KMS-11 (cell line): ENCODE measurements at regions not wholly inside any gene's neighbourhood (a gene's known extent, or its start where the extent isn't known, plus 50 kb on each side); places are given as distances from the start of the nearest gene placed in this dataset.

Source experiments
- H2AFZ ChIP-seq: fragments of 200-600 bp; sonication (generic); 2 replicates; pipeline ENCODE4 v1.6.1; 2016; ENCODE audit warnings: antibody characterized with exemption, mixed run types, low read depth
- H3K27ac ChIP-seq: fragments of 200-600 bp; sonication (generic); 2 replicates; pipeline ENCODE4 v1.6.1; 2016; ENCODE audit warnings: mild to moderate bottlenecking, mixed run types
- H3K27me3 ChIP-seq: fragments of 200-600 bp; sonication (generic); 2 replicates; pipeline ENCODE4 v1.6.1; 2017; ENCODE audit warnings: mild to moderate bottlenecking, low read depth, mixed run types, moderate library complexity; ENCODE audit not compliant: insufficient read depth
- H3K36me3 ChIP-seq: fragments of 200-600 bp; sonication (generic); 2 replicates; pipeline ENCODE4 v1.6.1; 2017; ENCODE audit warnings: mild to moderate bottlenecking, mixed run types; ENCODE audit not compliant: insufficient read depth
- H3K4me1 ChIP-seq: fragments of 200-600 bp; sonication (generic); 2 replicates; pipeline ENCODE4 v1.6.1; 2016; ENCODE audit warnings: mild to moderate bottlenecking, low read depth, mixed run types; ENCODE audit not compliant: poor library complexity, severe bottlenecking
- H3K4me2 ChIP-seq: fragments of 200-600 bp; sonication (generic); 2 replicates; pipeline ENCODE4 v1.7.0; 2016; ENCODE audit warnings: mild to moderate bottlenecking, mixed run types
- H3K4me3 ChIP-seq: fragments of 200-600 bp; sonication (generic); IDR thresholded peaks from 2 replicates; pipeline ENCODE4 v1.6.1; 2017; ENCODE audit warnings: low read depth, low read length, mixed read lengths; ENCODE audit not compliant: insufficient read depth
- H3K79me2 ChIP-seq: fragments of 200-600 bp; sonication (generic); 2 replicates; pipeline ENCODE4 v1.6.1; 2016; ENCODE audit warnings: low read depth, mixed run types; ENCODE audit not compliant: insufficient read depth
- H3K9ac ChIP-seq: fragments of 200-600 bp; sonication (generic); 2 replicates; pipeline ENCODE4 v1.6.1; 2016; ENCODE audit warnings: mild to moderate bottlenecking, mixed run types
- H4K20me1 ChIP-seq: fragments of 200-600 bp; sonication (generic); 2 replicates; pipeline ENCODE4 v1.6.1; 2016; ENCODE audit warnings: mild to moderate bottlenecking, mixed run types; ENCODE audit not compliant: insufficient read depth
- CTCF ChIP-seq: fragments of 200-600 bp; sonication (generic); conservative IDR thresholded peaks from 2 replicates; pipeline ENCODE4 v1.6.1; 2017; ENCODE audit warnings: low read depth, mild to moderate bottlenecking, antibody characterized with exemption, low read length, moderate library complexity, mixed read lengths

- Histone ChIP-seq H3K27ac (no peak overlapping the region), H3K9ac (no peak overlapping the region), H3K27me3 (no peaks in the 10 kb centered on the region), H3K36me3 (no peaks in the 10 kb centered on the region), H2AFZ (no peak overlapping the region), H3K4me3 (no peak overlapping the region), H3K4me2 (no peak overlapping the region), H4K20me1 (no peaks in the 10 kb centered on the region), H3K4me1 (no peaks in the 10 kb centered on the region), H3K79me2 (no peaks in the 10 kb centered on the region)
- no peak for TF ChIP-seq CTCF
Observed at GRCh38 chr4:81737865-81738559, 266.3 kb upstream of the RASGEF1B start.

- Histone ChIP-seq H3K79me2 (no peaks in the 10 kb centered on the region), H2AFZ (no peak overlapping the region), H3K4me3 (no peak overlapping the region), H4K20me1 (no peaks in the 10 kb centered on the region), H3K27me3 (no peaks in the 10 kb centered on the region), H3K36me3 (no peaks in the 10 kb centered on the region), H3K4me1 (no peaks in the 10 kb centered on the region), H3K27ac (no peak overlapping the region), H3K4me2 (no peak overlapping the region), H3K9ac (no peak overlapping the region)
- no peak for TF ChIP-seq CTCF
Observed at GRCh38 chr4:81736324-81736723, 264.6 kb upstream of the RASGEF1B start.

DNA sequence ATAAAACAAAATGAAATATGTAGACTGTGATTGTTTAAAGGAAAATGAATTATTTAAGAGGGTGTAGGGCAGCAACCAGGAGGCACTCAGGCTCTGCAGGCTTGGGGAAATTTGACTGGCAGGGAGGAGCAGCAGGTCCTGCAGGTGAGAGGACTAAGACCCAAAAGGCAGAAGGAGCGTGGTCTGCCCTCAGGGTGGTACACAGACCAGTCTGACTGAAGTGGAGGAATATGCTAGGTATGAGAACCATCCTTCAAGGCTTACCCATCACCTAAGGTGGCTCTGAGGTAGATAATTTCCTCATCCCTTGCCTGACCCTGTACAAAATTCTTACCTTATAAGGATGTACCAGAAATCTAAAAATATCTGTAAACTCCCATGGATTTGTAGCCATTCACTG lies 261.3 kb upstream of the RASGEF1B start:
- Histone ChIP-seq H3K79me2 (no peaks in the 10 kb centered on the region), H3K9ac (no peak overlapping the region), H2AFZ (no peak overlapping the region), H4K20me1 (no peaks in the 10 kb centered on the region), H3K36me3 (no peaks in the 10 kb centered on the region), H3K27ac (no peak overlapping the region), H3K4me2 (no peak overlapping the region), H3K27me3 (no peaks in the 10 kb centered on the region), H3K4me3 (no peak overlapping the region), H3K4me1 (no peaks in the 10 kb centered on the region)
- TF ChIP-seq CTCF = no peak

DNA sequence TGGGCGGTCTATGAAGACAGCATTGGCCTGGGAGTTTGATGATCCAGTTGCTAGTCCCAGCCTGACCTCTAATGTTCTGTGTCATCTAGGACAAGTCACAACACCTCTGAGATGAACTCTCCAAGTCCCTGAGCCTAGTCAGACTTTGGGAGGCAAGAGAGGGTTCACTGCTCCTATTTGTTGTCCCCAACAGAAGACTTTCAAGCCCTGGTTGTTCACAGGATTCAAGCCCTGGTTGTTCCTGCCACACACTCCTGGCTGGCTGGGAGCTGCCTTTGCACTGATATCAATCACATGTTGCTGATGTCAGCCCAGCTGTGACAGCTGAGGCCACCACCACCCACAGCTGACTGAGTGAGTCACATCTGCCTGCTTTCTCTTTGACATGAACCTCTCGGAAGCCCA lies 253.2 kb upstream of the RASGEF1B start:
- Histone ChIP-seq H3K36me3 (no peaks in the 10 kb centered on the region), H3K27ac (peak overlapping the region; percentile 19; the same call in 1 of the 2 replicates), H4K20me1 (no peaks in the 10 kb centered on the region), H3K9ac (no peak overlapping the region; the same call in 1 of the 2 replicates), H3K27me3 (no peaks in the 10 kb centered on the region), H3K4me2 (peak overlapping the region; percentile 79), H2AFZ (peak overlapping the region; percentile 4; the same call in 1 of the 2 replicates), H3K4me3 (no peak overlapping the region), H3K79me2 (no peaks in the 10 kb centered on the region), H3K4me1 (peaks cover 37% of the 10 kb centered on the region)
- no peak; the same call in 1 of the 2 replicates for TF ChIP-seq CTCF
